Effector CD4-positive, alpha-beta T cell (primary cell): ENCODE measurements at regions not wholly inside any gene's neighbourhood (a gene's known extent, or its start where the extent isn't known, plus 50 kb on each side); places are given as distances from the start of the nearest gene placed in this dataset.

Experiments
- DNase-seq: peaks from one replicate; pipeline ENCODE4 v3.0.0-alpha.2; 2020

- DNase-seq = no peak
Measured at GRCh38 chr9:134251296-134252069, 74.8 kb upstream of the RXRA start.

GRCh38 chr9:134252084-134252830, 74.0 kb upstream of the RXRA start:
- no peak for DNase-seq

GRCh38 chr9:134253606-134254205, 72.5 kb upstream of the RXRA start:
- no peak for DNase-seq

- no peak for DNase-seq
Measured at GRCh38 chr9:134258332-134258731, 67.9 kb upstream of the RXRA start.

GRCh38 chr9:134258828-134259546, 67.3 kb upstream of the RXRA start:
- no peak for DNase-seq

- no peak for DNase-seq
Measured at GRCh38 chr9:134259708-134260107, 66.5 kb upstream of the RXRA start.

GRCh38 chr9:134260801-134261200, 65.5 kb upstream of the RXRA start:
- no peak for DNase-seq

- no peak for DNase-seq
Measured at GRCh38 chr9:134262035-134262434, 64.2 kb upstream of the RXRA start.

GRCh38 chr9:134263596-134263995, 62.7 kb upstream of the RXRA start:
- no peak for DNase-seq

GRCh38 chr9:134264169-134264568, 62.1 kb upstream of the RXRA start:
- no peak for DNase-seq

GRCh38 chr9:134265078-134265477, 61.2 kb upstream of the RXRA start:
- no peak for DNase-seq

GRCh38 chr9:134266418-134266817, 59.8 kb upstream of the RXRA start:
- DNase-seq = no peak

- DNase-seq = no peak
Measured at GRCh38 chr9:134267305-134267880, 58.9 kb upstream of the RXRA start.

GRCh38 chr9:134267881-134268724, 58.2 kb upstream of the RXRA start:
- no peak for DNase-seq

GRCh38 chr9:134268747-134269146, 57.5 kb upstream of the RXRA start:
- DNase-seq = no peak

GRCh38 chr9:134271338-134272301, 54.6 kb upstream of the RXRA start:
- DNase-seq = no peak

GRCh38 chr9:134272302-134273023, 53.8 kb upstream of the RXRA start:
- no peak for DNase-seq

- no peak for DNase-seq
Measured at GRCh38 chr9:134273647-134274046, 52.6 kb upstream of the RXRA start.

GRCh38 chr9:134275375-134275774, 50.9 kb upstream of the RXRA start:
- no peak for DNase-seq
